Myocyte (in vitro differentiated cells): ENCODE measurements at regions not wholly inside any gene's neighbourhood (a gene's known extent, or its start where the extent isn't known, plus 50 kb on each side); places are given as distances from the start of the nearest gene placed in this dataset.
A peak's percentile ranks its signal among the peaks of the same experiment; 100 is the strongest.

ENCODE experiments used
- DNase-seq: peaks from one replicate; pipeline ENCODE4 v3.0.0-alpha.2; 2012; ENCODE audit warnings: low read depth

- no peak for DNase-seq
Observed at GRCh38 chrX:39397561-39398199, 596.4 kb downstream of the MID1IP1 start.

GRCh38 chrX:39398215-39398962 lies 597.1 kb downstream of the MID1IP1 start:
- DNase-seq, result no peak

DNA sequence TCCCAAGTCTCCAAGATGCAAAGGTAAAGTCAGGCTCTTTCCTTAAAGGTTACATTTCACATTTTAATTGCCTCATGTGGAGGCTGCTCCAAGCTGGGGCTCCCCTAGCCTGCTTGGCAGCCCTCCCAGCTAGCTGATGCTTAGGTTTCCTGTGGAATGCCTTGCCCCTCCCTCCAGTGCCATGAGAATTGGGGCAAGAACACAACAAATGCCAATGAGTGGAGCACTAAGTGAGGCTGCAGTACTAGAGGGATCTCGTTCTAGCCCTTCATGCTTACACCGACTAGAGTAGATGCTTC lies 597.7 kb downstream of the MID1IP1 start:
- no peak for DNase-seq

DNA sequence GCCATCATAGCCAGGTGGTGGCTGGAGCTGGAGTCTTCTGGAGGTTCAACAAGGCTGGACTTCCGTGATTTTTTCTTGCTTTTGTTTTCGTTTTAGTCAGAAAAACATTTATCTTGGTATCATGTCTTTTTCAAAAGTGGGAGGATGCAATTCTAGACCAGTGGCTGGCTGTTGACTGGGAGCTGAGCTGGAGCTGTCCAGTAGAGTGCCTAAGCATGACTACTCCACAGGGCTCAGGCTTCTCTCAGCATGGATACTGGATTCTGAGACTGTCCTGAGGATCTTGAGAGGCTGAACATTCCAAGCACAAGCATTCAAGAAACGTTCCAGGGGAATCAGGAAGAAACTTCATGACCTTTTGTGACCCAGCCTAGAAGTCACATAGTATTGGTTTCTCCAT lies 598.1 kb downstream of the MID1IP1 start:
- DNase-seq, result no peak

DNA sequence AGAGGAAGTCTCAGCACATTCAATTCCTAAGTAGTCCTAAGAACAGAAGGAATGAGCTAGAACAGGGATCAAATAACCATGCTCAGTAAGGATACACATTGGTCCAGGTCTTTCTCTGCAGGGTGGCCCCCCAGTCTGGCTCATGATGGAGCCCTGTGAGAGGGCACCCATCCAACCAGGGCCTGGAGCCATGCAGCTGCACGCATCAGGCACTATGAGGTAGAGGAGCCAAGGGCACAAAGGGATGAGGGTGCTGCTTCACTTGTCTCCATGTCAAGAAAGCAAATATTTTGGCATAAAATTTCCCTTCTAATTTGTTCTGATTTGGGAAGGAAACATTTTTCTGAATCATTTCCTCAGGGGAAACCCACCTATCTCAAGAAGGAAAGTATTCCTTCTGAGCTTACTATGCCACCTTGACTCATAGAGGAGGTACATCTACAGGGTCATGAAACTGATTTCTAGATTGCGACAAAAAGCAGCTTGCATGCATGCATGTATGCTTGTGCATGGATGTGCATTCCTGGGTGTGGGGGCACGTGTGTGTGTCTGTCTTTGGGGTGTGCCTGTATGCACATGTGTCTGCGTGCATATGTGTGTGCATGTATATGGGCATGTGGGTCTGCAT lies 600.3 kb downstream of the MID1IP1 start:
- DNase-seq, result no peak

GRCh38 chrX:39402158-39402557 lies 600.9 kb downstream of the MID1IP1 start:
- no peak for DNase-seq

GRCh38 chrX:39406799-39407198 lies 605.5 kb downstream of the MID1IP1 start:
- no peak for DNase-seq

GRCh38 chrX:39409246-39409917 lies 608.1 kb downstream of the MID1IP1 start:
- DNase-seq, result no peak

- DNase-seq, result no peak
Observed at GRCh38 chrX:39414290-39414854, 613.1 kb downstream of the MID1IP1 start.

- DNase-seq, result peak; percentile 47
Observed at GRCh38 chrX:39416547-39417260, 615.4 kb downstream of the MID1IP1 start.

- DNase-seq, result no peak
Observed at GRCh38 chrX:39418254-39418704, 617.0 kb downstream of the MID1IP1 start.

DNA sequence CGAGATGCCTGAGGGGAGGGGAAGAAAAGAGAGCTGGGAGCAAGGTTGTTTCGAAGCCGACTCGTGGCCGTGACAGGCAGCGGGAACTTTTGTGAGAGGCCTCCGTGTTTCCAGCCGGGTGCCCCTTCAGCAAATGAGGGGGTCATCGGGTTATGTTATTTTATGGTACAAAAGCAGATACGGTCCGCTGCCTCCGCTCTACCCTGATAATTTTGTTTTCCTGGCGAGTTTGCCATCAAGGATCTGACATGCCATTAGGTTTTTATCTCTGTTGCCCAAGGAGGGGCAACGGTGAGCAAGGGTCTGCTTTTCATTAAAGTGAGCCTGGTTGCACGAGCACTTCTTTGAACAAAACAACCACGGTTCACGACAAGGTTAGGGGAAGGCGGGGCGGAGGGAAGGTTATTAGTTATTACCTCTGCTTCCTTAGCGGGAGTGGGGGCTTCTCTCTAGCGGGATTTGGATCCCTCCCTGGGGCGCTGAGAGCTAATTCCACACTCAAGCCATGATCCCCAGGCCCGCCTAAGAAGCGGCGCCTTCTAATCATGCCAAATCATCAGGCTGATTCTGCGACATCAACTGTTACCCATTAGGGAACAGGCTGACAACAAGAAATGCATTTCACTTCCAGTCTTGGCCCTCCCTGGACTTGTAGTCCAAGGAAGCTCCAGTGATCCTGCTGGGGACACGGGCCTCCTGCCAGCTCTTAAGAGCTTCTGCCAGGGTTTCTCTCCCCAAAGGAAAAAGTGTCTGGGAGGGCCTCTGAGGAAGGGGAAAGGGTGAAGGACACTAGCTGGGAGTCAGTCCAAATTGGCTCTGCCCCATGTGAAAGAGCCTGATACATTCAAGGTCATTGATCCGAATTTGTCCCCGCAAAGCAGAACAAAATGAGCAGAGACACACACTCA lies 617.7 kb downstream of the MID1IP1 start:
- DNase-seq, result no peak

DNA sequence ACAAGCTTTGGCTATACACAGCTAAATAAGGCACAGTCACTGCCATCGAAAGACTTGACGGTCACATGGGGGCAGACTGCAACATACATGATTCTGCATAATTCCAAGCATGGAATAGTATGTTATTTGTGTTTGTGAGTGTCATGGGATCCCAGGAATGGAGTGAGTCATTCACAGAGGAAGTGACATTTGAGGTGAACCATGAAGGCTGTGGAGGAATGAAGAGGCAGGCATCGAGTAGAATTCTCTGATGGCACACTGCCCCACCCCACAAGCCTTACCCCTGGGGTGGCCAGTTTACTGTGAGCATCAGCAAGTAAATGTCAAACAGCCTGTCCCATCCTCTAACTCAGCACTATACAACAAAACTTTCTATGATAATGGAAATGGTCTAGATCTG lies 619.7 kb downstream of the MID1IP1 start:
- peak; percentile 10 for DNase-seq

GRCh38 chrX:39425124-39425806 lies 624.0 kb downstream of the MID1IP1 start:
- DNase-seq, result no peak

DNA sequence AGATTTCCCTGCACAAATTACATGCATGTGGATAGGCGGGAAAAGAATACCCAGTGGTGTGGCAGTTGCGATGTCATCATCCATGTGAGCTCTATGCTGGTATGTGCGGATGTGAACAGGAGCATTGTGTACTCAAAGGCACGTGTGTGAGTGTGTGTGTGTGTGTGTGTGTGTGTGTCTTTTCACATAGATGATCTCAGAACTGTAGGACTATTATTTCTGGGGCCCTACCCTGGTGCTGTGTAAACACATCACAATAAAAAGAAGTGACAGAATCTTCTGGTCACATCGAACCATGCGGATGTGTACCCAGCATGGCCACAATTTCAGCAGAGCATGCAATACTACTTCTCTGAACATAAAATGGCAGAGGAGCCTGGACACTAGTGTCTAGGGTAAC lies 624.8 kb downstream of the MID1IP1 start:
- DNase-seq, result no peak

DNA sequence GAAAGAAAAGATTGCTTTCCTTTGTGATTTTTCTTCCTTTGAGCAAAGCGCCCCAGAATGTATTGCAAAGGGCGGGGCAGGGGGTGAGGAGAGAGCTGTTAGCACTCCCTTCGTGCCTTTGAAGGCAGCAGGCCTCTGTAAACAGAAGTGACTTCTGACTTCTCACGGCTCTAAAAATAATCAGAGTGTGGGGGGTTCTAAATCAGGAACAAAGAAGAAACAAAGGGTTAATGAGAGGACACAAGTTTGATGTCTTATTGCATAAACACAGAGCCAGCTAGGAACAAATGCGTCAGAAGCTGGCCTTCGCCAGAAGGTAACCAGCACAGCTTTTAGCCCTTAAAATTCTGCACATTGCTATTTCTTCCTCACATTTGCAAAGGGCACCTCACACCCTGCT lies 626.2 kb downstream of the MID1IP1 start:
- no peak for DNase-seq

DNA sequence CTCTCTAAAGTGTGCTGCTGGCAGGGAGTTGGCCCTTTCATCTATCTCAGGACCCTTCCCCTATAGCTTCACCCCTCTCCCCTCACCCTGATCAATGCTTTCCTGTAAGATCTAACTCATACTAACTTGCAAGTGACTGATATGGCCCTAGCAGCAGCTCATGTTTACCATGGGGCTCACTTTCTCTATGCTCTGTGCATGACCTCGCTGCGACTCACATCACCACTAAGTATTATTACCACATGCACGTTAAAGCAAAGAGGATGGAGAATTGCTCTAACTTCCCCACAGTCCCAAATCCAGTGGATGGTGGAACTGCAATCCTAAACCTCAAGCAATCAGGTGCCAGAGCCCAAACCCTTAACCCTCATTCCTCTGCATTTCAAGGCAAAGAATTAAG lies 626.6 kb downstream of the MID1IP1 start:
- DNase-seq, result no peak

DNA sequence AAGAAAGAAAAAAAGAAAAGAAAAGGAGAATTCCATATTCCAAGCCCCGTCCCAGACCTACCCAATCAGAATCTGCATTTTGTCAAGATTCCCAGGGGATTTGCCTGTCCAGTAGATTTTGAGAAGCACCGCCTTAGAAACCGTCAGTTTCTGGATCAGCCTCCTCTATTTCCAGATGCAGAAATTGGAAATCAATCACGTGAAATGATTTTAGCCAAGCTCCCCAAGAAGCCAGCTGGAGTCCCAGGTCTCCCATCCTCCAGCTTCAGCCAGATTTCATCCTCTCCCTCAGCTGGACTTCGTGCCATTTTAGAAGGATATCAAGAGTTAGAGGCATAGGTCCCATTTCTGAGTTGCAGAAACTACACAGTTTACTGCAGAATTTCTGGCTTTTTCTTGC lies 629.3 kb downstream of the MID1IP1 start:
- DNase-seq, result no peak

GRCh38 chrX:39431893-39432292 lies 630.6 kb downstream of the MID1IP1 start:
- DNase-seq, result no peak
